Spleen (tissue), 7 donors: ENCODE measurements at regions not wholly inside any gene's neighbourhood (a gene's known extent, or its start where the extent isn't known, plus 50 kb on each side); places are given as distances from the start of the nearest gene placed in this dataset.

Experiments
- POLR2A ChIP-seq, 3 donors: fragments of 450-650 bp; IDR thresholded peaks; one replicate each; pipeline ENCODE4 v1.5.1; 2017; ENCODE audit warnings: antibody characterized with exemption in 3 of 3, mild to moderate bottlenecking in 1 of 3
- POLR2AphosphoS5 ChIP-seq, 3 donors: sonication (generic); formaldehyde crosslinking; IDR thresholded peaks; one replicate each; pipeline ENCODE4 v1.5.1; 2017; ENCODE audit warnings: antibody characterized with exemption in 3 of 3
- TF ChIP-seq, protein P1 (sequence below), 11 experiments: fragments of 200-600 bp in 7 of 11; fragments of 450-650 bp in 4 of 11; sonication (generic) in 4 of 11; IDR thresholded peaks in 8 of 11; conservative IDR thresholded peaks in 3 of 11; 1 replicate in 7 of 11; 2 replicates in 4 of 11; pipeline versions ENCODE4 v1.4.0 to v1.8.0; 2016 to 2021; ENCODE audit warnings: antibody characterized with exemption in 11 of 11, inconsistent platforms in 4 of 11, mild to moderate bottlenecking in 1 of 11
- donor health status: DM: no; HTN: no; CAD: no; lungs with moderate emphysema.
- donor health status: DM: no; HTN: no; CAD: no.
- donor health status: DM: no; HTN: no; CAD: no.

DNA sequence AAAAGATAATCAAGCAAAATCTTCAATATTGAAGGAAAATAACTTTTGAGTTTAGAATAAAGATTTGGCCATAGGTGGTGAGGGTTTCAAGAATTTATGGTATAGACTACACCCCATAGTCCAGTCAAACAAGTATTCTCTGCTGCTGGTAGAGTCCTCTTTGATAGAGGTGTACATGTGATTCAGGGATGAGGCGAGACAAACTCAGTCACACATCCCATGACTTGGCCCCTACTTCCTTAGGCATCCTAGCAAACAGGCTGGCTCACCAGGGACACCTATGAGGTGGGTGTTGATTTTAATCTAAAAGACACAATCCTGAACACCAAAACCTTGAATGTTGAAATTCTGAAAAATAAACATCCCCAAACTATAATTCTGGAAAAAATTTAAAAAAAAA lies 78.1 kb upstream of the SLC25A13 start:
- TF ChIP-seq, protein P1, sequence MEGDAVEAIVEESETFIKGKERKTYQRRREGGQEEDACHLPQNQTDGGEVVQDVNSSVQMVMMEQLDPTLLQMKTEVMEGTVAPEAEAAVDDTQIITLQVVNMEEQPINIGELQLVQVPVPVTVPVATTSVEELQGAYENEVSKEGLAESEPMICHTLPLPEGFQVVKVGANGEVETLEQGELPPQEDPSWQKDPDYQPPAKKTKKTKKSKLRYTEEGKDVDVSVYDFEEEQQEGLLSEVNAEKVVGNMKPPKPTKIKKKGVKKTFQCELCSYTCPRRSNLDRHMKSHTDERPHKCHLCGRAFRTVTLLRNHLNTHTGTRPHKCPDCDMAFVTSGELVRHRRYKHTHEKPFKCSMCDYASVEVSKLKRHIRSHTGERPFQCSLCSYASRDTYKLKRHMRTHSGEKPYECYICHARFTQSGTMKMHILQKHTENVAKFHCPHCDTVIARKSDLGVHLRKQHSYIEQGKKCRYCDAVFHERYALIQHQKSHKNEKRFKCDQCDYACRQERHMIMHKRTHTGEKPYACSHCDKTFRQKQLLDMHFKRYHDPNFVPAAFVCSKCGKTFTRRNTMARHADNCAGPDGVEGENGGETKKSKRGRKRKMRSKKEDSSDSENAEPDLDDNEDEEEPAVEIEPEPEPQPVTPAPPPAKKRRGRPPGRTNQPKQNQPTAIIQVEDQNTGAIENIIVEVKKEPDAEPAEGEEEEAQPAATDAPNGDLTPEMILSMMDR (IDR thresholded peaks at IDR 0.05 in 8 of 11, conservative IDR thresholded peaks at IDR 0.05 in 3 of 11) = no peak
- TF ChIP-seq POLR2A (IDR thresholded peaks at IDR 0.05) = no peak
- no peak for TF ChIP-seq POLR2AphosphoS5 (IDR thresholded peaks at IDR 0.05)
